ELR (cell line): ENCODE measurements at regions not wholly inside any gene's neighbourhood (a gene's known extent, or its start where the extent isn't known, plus 50 kb on each side); places are given as distances from the start of the nearest gene placed in this dataset.
A peak's percentile ranks its signal among the peaks of the same experiment; 100 is the strongest.
"Not testable (repeated sequence)": the region's sequence is repeated elsewhere in the genome, so short reads cannot be mapped to it uniquely, and the experiment has no call there.

ENCODE experiments used
- DNase-seq: peaks from one replicate; pipeline ENCODE4 v3.0.0-alpha.2; 2015; ENCODE audit warnings: low read depth

GRCh38 chr17:78305801-78306200 is 54.1 kb downstream of the SOCS3 start:
- no peak for DNase-seq

GRCh38 chr17:78304549-78305037 is 55.3 kb downstream of the SOCS3 start:
- no peak for DNase-seq

- no peak for DNase-seq
These were observed 57.4 kb downstream of the SOCS3 start for GRCh38 chr17:78302478-78302877.

GRCh38 chr17:78301821-78302213 is 58.1 kb downstream of the SOCS3 start:
- DNase-seq: no peak

GRCh38 chr17:78300962-78301820 is 58.7 kb downstream of the SOCS3 start:
- DNase-seq: peak; percentile 94

- DNase-seq: no peak
These were observed 60.8 kb downstream of the SOCS3 start for GRCh38 chr17:78299049-78299448.

- peak; percentile 92 for DNase-seq
These were observed 63.3 kb downstream of the TMEM235 start for GRCh38 chr17:78294776-78295175.

GRCh38 chr17:78294356-78294755 is 62.9 kb downstream of the TMEM235 start:
- no peak for DNase-seq

GRCh38 chr17:78293151-78293550 is 61.7 kb downstream of the TMEM235 start:
- DNase-seq: not testable (repeated sequence)

- DNase-seq: no peak
These were observed 60.8 kb downstream of the TMEM235 start for GRCh38 chr17:78291944-78292910.

- no peak for DNase-seq
These were observed 59.3 kb downstream of the TMEM235 start for GRCh38 chr17:78290721-78291120.
